ENCODE measurements at regions not wholly inside any gene's neighbourhood (a gene's known extent, or its start where the extent isn't known, plus 50 kb on each side); places are given as distances from the start of the nearest gene placed in this dataset.

DNA sequence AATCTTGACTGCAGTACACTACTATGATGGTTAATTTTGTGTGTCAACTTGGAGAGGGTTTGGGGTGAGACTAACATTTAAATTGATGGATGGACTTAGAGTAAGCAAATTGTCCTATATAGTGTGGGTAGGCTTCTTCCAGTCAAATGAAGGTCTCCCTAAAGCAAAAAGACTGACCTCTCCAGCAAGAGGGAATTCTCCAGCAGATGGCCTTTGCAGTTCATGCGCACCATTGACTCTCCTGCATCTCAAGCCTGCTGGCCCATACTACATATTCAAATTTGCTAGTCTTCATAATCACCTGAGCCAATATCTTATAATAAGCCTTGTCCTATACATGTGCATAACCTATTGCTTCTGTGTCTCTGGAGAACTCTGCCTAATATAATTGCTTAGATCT is 260.2 kb downstream of the RERGL start:
- no peak overlapping the region for H3K4me2 ChIP-seq

DNA sequence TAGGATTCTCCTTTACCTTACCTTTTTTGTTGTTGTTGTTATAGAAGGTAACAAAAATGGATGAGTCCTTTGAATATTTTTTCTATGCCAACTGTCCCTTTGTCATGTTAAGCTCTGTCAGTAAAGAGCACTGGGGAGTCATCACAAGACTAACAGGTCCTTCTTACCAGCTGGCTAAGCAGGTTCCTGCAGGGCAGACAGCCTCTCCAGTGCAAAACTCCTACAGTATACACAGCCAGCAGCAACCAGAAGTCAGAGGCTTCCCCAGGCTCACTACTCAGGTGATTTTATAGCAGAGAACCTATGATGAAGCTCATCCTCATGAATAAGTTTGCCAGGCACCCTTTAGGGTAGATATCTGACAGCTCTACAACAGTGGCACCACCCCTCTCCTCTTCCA is 271.1 kb downstream of the RERGL start:
- Histone ChIP-seq H3K9me3 (replicated peaks in 1 of 11) (peaks cover 0 to 3% (median 0%) of the 10 kb centered on the region in 11 experiments; a peak in 1 of 22 replicates), H3K27me3 (no peaks in the 10 kb centered on the region), H3K9ac (no peak overlapping the region), H3K4me3 (no peak overlapping the region), H3K4me1 (no peaks in the 10 kb centered on the region), H3K36me3 (no peaks in the 10 kb centered on the region), H3K4me2 (no peak overlapping the region), H3K27ac (no peak overlapping the region), H4K20me1 (no peaks in the 10 kb centered on the region)
- TF ChIP-seq Cebpa-rat (IDR thresholded peaks at IDR 0.05) = no peak

More for the DNA sequence above, 260.2 kb downstream of the RERGL start:
- Histone ChIP-seq H3K27ac (no peak overlapping the region), H3K4me1 (no peaks in the 10 kb centered on the region), H3K27me3 (no peaks in the 10 kb centered on the region), H3K4me3 (no peak overlapping the region), H3K36me3 (no peaks in the 10 kb centered on the region), H4K20me1 (no peaks in the 10 kb centered on the region), H3K9me3 (replicated peaks in 1 of 11) (no peaks in the 10 kb centered on the region), H3K9ac (no peak overlapping the region)
- TF ChIP-seq Cebpa-rat (IDR thresholded peaks at IDR 0.05) = no peak

- no peak overlapping the region for H3K4me2 ChIP-seq
- TF ChIP-seq Cebpa-rat (IDR thresholded peaks at IDR 0.05) = no peak
- H3K27ac ChIP-seq = no peak overlapping the region
- peaks cover 0 to 11% (median 0%) of the 10 kb centered on the region in 11 experiments; a peak in 4 of 22 replicates for H3K9me3 ChIP-seq (replicated peaks in 1 of 11)
- no peak overlapping the region for H3K9ac ChIP-seq
- H3K27me3 ChIP-seq = no peaks in the 10 kb centered on the region
- H3K36me3 ChIP-seq = no peaks in the 10 kb centered on the region
- H3K4me3 ChIP-seq = no peak overlapping the region
- H4K20me1 ChIP-seq = no peaks in the 10 kb centered on the region
- no peaks in the 10 kb centered on the region for H3K4me1 ChIP-seq
Observed at GRCh38 chr12:17810399-17810798, 279.6 kb downstream of the RERGL start.

- no peaks in the 10 kb centered on the region for H3K4me1 ChIP-seq
- H3K27me3 ChIP-seq = no peaks in the 10 kb centered on the region
- H4K20me1 ChIP-seq = no peaks in the 10 kb centered on the region
- no peak overlapping the region for H3K27ac ChIP-seq
- TF ChIP-seq Cebpa-rat (IDR thresholded peaks at IDR 0.05) = no peak
- H3K4me3 ChIP-seq = no peak overlapping the region
- H3K4me2 ChIP-seq = no peak overlapping the region
- H3K9me3 ChIP-seq (replicated peaks in 1 of 11) = peaks cover 0 to 11% (median 0%) of the 10 kb centered on the region in 11 experiments; a peak in 4 of 22 replicates
- no peak overlapping the region for H3K9ac ChIP-seq
- H3K36me3 ChIP-seq = no peaks in the 10 kb centered on the region
Observed at GRCh38 chr12:17809206-17809605, 280.8 kb downstream of the RERGL start.

DNA sequence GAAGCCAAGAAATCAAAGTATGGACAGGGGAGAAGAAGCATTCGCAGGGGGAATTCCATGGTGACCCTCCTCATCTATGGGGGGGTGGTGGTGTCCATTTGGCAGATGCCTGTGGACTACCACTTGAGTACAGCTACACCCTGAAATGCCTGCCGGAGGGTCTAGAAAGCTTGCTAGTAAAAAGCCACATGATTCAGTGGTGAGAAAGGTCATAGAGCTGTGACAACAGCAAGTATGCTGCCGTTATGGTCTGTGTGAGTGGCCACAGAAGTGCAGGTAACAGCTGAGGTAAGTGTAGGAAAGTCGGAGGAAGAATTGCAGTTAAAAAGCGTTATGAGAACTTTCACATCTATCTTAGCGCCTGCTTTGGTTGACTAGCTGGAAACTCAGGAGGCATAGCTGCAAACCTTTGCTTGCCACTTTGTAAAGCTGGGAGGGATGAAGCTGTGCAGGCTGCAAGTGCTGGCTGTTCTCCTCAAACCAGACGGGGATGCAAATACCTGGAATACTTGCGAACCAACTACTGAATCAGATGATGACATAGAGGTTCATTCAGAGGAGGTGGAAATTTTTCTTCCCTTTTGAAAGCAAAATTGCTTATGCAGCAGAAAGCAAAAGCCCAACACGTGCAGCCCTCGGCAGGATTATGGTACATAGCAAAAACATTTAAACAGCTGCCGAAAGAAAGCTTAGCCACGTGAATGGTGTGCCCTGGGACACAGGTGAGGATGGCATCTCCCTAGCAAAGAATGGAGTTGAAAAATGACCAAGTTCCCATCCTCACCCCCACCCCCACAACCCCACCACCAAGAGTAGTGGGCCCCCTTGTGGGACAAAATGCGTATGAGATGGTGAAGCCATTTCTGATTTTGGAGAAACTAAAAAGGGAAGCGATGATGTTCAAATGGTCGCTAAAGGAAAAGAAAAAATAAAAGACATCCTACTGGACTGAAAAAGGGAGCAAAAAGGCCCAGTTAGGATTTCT is 287.0 kb downstream of the RERGL start:
- H3K9me3 ChIP-seq (replicated peaks in 1 of 11) = no peaks in the 10 kb centered on the region; a peak in 1 of 22 replicates
- H3K9ac ChIP-seq = no peak overlapping the region
- no peak for TF ChIP-seq Cebpa-rat (IDR thresholded peaks at IDR 0.05)
- no peaks in the 10 kb centered on the region for H4K20me1 ChIP-seq
- H3K27ac ChIP-seq = no peak overlapping the region
- no peaks in the 10 kb centered on the region for H3K36me3 ChIP-seq
- no peak overlapping the region for H3K4me2 ChIP-seq
- H3K4me1 ChIP-seq = no peaks in the 10 kb centered on the region
- H3K4me3 ChIP-seq = no peak overlapping the region
- H3K27me3 ChIP-seq = no peaks in the 10 kb centered on the region

DNA sequence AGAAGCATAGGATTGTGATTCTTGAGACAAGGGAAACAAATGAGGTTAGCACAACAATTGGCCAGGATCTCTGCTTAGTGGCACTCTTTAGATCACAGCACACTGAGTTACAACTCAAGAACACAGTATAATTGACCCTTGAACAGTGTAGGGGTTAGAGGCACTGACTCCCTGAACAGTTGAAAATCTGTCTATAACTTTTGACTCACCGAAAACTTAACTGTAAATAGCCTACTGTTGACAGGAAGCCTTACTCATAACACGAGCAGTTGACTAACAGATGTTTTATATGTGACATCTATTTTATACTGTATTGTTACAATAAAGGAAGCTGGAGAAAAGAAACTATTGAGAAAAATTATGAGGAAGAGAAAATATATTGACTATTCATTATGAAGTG is 296.1 kb downstream of the RERGL start:
- peak overlapping the region in 5 of 11 experiments; percentile 56 to 80 (median 69); a peak in 9 of 22 replicates for H3K27ac ChIP-seq
- no peaks in the 10 kb centered on the region for H3K27me3 ChIP-seq
- peaks cover 0 to 21% (median 0%) of the 10 kb centered on the region in 10 experiments; a peak in 7 of 20 replicates for H3K4me1 ChIP-seq
- H3K9ac ChIP-seq = peak overlapping the region in 2 of 11 experiments; percentile 55 to 65; a peak in 3 of 22 replicates
- H4K20me1 ChIP-seq = no peaks in the 10 kb centered on the region
- H3K9me3 ChIP-seq (replicated peaks in 1 of 11) = no peaks in the 10 kb centered on the region
- no peaks in the 10 kb centered on the region for H3K36me3 ChIP-seq
- H3K4me2 ChIP-seq = peak overlapping the region in 3 of 11 experiments; percentile 43 to 89 (median 77); a peak in 4 of 22 replicates
- H3K4me3 ChIP-seq = no peak overlapping the region
- TF ChIP-seq Cebpa-rat (IDR thresholded peaks at IDR 0.05) = no peak

DNA sequence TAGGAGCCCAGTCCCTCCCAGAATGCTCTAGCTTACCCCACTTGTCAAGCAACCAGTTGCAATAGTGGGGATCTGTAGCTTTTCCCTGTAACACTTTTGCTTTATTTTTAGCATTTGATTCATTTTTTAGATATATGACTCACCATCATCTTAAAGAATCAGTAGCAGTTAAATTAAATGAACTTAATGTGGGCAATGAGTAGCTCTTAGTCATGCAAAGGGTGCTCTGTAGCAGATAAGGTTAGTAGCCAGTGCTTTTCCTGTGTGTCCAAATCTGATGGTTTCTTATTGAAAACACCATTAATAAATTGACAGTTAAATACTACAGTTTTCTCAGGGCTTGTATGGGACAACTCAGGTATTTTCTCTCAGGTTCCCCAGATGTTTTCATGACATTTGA is 311.8 kb downstream of the RERGL start:
- no peak for TF ChIP-seq Cebpa-rat (IDR thresholded peaks at IDR 0.05)
- peaks cover 0 to 12% (median 0%) of the 10 kb centered on the region in 10 experiments; a peak in 3 of 20 replicates for H3K4me1 ChIP-seq
- no peaks in the 10 kb centered on the region for H4K20me1 ChIP-seq
- H3K9ac ChIP-seq = no peak overlapping the region
- no peaks in the 10 kb centered on the region for H3K27me3 ChIP-seq
- no peaks in the 10 kb centered on the region for H3K9me3 ChIP-seq (replicated peaks in 1 of 11)
- H3K27ac ChIP-seq = no peak overlapping the region
- H3K36me3 ChIP-seq = no peaks in the 10 kb centered on the region
- no peak overlapping the region for H3K4me3 ChIP-seq
- H3K4me2 ChIP-seq = 0 out of 22 replicates have a peak overlapping the region, but pooled peaks of 3 of the 11 experiments have one; percentile 8 to 22 (median 18)

DNA sequence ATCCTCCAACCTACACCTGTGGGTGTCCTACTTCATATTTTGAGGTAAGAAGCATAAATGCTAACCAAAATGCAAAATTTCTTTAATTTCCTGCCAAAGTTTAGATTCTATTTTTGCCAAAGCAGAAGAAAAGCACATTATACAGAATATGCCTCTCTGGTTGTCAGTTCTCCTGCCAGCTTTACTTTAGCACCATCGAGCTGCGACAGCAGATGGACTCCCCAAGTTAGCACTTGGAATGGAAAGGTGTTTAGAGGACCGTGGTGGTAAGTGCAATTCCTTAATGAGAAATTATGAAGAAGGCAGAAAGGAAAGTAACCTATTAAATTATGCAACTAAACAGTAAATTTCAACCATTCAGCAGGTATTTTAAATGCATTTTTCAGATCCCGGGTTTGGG is 326.6 kb downstream of the RERGL start:
- Histone ChIP-seq H3K4me2 (no peak overlapping the region), H3K9ac (no peak overlapping the region)

DNA sequence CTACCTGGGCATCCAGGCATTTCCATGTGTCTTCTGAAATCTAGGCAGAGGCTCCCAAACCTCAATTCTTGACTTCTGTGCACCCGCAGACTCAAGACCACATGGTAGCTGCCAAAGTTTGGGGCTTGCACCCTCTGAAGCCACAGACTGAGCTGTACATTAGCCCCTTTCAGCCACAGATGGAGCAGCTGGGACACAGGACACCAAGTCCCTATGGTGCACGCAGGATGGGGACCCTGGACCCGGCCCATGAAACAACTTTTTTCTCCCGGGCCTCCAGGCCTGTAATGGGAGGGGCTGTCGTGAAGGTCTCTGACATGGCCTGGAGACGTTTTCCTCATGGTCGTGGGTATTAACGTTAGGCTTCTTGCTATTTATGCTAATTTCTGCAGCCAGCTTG is 330.0 kb downstream of the RERGL start:
- Histone ChIP-seq H3K27me3 (no peaks in the 10 kb centered on the region), H3K36me3 (no peaks in the 10 kb centered on the region), H3K4me3 (no peak overlapping the region), H3K27ac (no peak overlapping the region), H4K20me1 (no peaks in the 10 kb centered on the region), H3K4me1 (no peaks in the 10 kb centered on the region), H3K9me3 (replicated peaks in 1 of 11) (peaks cover 0 to 8% (median 0%) of the 10 kb centered on the region in 11 experiments; a peak in 1 of 22 replicates), H3K9ac (no peak overlapping the region), H3K4me2 (no peak overlapping the region)
- no peak for TF ChIP-seq Cebpa-rat (IDR thresholded peaks at IDR 0.05)

More for the DNA sequence above, 326.6 kb downstream of the RERGL start:
- no peak for TF ChIP-seq Cebpa-rat (IDR thresholded peaks at IDR 0.05)
- no peaks in the 10 kb centered on the region; a peak in 1 of 22 replicates for H3K9me3 ChIP-seq (replicated peaks in 1 of 11)
- H3K27ac ChIP-seq = no peak overlapping the region
- no peak overlapping the region for H3K4me3 ChIP-seq
- no peaks in the 10 kb centered on the region for H4K20me1 ChIP-seq
- no peaks in the 10 kb centered on the region for H3K4me1 ChIP-seq
- no peaks in the 10 kb centered on the region for H3K27me3 ChIP-seq
- no peaks in the 10 kb centered on the region for H3K36me3 ChIP-seq
